ENCODE measurements at regions not wholly inside any gene's neighbourhood (a gene's known extent, or its start where the extent isn't known, plus 50 kb on each side); places are given as distances from the start of the nearest gene placed in this dataset.

DNA sequence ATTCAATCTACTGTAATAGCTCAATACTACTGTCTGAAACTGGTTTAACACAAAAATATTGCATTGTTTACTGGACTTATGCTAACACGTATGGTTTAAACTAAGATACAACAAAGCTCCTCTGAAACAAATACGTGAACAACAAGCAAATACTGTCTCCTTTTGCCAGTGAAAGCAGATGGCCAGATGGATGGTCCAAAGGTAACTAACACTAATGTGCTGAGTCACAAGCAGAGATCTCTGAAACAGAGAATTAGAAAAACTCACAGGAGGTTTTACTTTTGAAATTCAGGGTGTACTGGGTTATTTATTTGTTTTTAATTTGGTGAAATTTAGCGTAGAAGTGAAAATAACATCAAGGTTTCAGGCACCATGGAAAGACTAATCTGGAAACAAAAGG is 124.3 kb upstream of the SOX4 start:
- TF ChIP-seq, protein P1, sequence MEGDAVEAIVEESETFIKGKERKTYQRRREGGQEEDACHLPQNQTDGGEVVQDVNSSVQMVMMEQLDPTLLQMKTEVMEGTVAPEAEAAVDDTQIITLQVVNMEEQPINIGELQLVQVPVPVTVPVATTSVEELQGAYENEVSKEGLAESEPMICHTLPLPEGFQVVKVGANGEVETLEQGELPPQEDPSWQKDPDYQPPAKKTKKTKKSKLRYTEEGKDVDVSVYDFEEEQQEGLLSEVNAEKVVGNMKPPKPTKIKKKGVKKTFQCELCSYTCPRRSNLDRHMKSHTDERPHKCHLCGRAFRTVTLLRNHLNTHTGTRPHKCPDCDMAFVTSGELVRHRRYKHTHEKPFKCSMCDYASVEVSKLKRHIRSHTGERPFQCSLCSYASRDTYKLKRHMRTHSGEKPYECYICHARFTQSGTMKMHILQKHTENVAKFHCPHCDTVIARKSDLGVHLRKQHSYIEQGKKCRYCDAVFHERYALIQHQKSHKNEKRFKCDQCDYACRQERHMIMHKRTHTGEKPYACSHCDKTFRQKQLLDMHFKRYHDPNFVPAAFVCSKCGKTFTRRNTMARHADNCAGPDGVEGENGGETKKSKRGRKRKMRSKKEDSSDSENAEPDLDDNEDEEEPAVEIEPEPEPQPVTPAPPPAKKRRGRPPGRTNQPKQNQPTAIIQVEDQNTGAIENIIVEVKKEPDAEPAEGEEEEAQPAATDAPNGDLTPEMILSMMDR (IDR thresholded peaks at IDR 0.05), result no peak
- no peak for TF ChIP-seq POLR2A (IDR thresholded peaks at IDR 0.05)
